GM13977 (cell line): ENCODE measurements at regions not wholly inside any gene's neighbourhood (a gene's known extent, or its start where the extent isn't known, plus 50 kb on each side); places are given as distances from the start of the nearest gene placed in this dataset.

Source experiments
- DNase-seq: peaks from one replicate; pipeline ENCODE4 v3.0.0; 2012; ENCODE audit warnings: low spot score
- CTCF ChIP-seq: IDR thresholded peaks from 2 replicates; pipeline ENCODE4 v1.5.1; 2012; ENCODE audit warnings: mild to moderate bottlenecking, control low read depth; ENCODE audit not compliant: insufficient read depth; ENCODE audit errors: extremely low read depth, missing control alignments
- in situ Hi-C: fragments of 300-500 bp; cut with MboI; formaldehyde crosslinking; loops from one replicate; pipeline ENCODE4 v1.12.0; 2022; ENCODE audit warnings: low sequenced_read_pairs, low pct_unique_long_range_greater_than_20kb, mixed read lengths, inconsistent platforms; ENCODE audit not compliant: unreplicated experiment

- no peak for DNase-seq
- in situ Hi-C loops, result no loop called here
- TF ChIP-seq CTCF, result no peak
These were observed 1018.6 kb downstream of the TUSC7 start for GRCh38 chr3:117728226-117728625.

- DNase-seq, result no peak
- in situ Hi-C loops, result no loop called here
- TF ChIP-seq CTCF, result no peak
These were observed 1024.9 kb downstream of the TUSC7 start for GRCh38 chr3:117734496-117734895.

- DNase-seq, result no peak
- in situ Hi-C loops, result no loop called here
- no peak for TF ChIP-seq CTCF
These were observed 1026.0 kb downstream of the TUSC7 start for GRCh38 chr3:117735481-117736101.

- DNase-seq, result no peak
- TF ChIP-seq CTCF, result no peak
- in situ Hi-C loops, result no loop called here
These were observed 1027.3 kb downstream of the TUSC7 start for GRCh38 chr3:117736846-117737245.

GRCh38 chr3:117743993-117744392, 1034.4 kb downstream of the TUSC7 start:
- in situ Hi-C loops, result no loop called here
- DNase-seq, result no peak
- no peak for TF ChIP-seq CTCF

GRCh38 chr3:117744935-117745334, 1035.4 kb downstream of the TUSC7 start:
- no peak for TF ChIP-seq CTCF
- in situ Hi-C loops, result no loop called here
- no peak for DNase-seq
